Suprapubic skin (tissue), 3 donors: ENCODE measurements at regions not wholly inside any gene's neighbourhood (a gene's known extent, or its start where the extent isn't known, plus 50 kb on each side); places are given as distances from the start of the nearest gene placed in this dataset.

Experiments used
- CTCF ChIP-seq, 2 donors: fragments of 200-600 bp in 1 of 2; fragments of 450-650 bp in 1 of 2; sonication (generic) in 1 of 2; IDR thresholded peaks; one replicate each; pipeline ENCODE4 v1.5.1; 2016 to 2019; ENCODE audit warnings: antibody characterized with exemption in 2 of 2, mild to moderate bottlenecking in 1 of 2, moderate library complexity in 1 of 2
- EP300 ChIP-seq: sonication (generic); formaldehyde crosslinking; IDR thresholded peaks from one replicate; pipeline ENCODE4 v1.6.1; 2017; ENCODE audit warnings: antibody characterized with exemption

GRCh38 chrX:4206941-4207340, 493.5 kb upstream of the PRKX start:
- TF ChIP-seq CTCF (IDR thresholded peaks at IDR 0.05) (no peak), EP300 (no peak)
